Mammary epithelial cell (primary cell): ENCODE measurements at regions not wholly inside any gene's neighbourhood (a gene's known extent, or its start where the extent isn't known, plus 50 kb on each side); places are given as distances from the start of the nearest gene placed in this dataset.

ENCODE experiments used
- CTCF ChIP-seq, 2 donors: IDR thresholded peaks in 1 of 2; conservative IDR thresholded peaks in 1 of 2; 2 replicates each; pipeline ENCODE4 v1.5.1; 2011 to 2012; ENCODE audit warnings: inconsistent platforms in 2 of 2, low read length in 2 of 2, mild to moderate bottlenecking in 2 of 2, control low read depth in 1 of 2, low read depth in 1 of 2; ENCODE audit not compliant: insufficient read depth in 1 of 2; ENCODE audit errors: extremely low read depth in 1 of 2
- EZH2 ChIP-seq: IDR thresholded peaks from 2 replicates; pipeline ENCODE4 v1.6.1; 2012; ENCODE audit warnings: low read length, inconsistent platforms, borderline replicate concordance

DNA sequence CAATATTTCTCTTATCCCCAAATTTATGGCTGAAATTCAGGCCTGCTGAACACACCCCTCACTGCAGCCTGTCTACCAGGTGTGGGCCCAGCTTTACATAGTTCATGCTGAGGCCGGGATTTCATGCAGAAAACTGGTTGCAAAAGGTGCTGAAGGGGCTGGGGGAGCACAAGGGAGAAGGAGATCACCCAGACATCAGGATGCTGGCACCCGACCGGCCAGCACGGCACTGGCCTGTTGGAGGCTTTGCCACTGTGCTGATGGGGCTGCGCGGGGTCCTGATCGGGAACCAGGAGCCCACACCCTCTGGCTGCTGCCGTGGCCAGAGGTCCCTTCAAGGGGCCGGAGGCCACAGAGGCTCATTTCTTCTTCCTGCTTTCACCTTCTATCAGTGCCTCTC, 177.9 kb upstream of the C2CD4B start:
- TF ChIP-seq CTCF (conservative IDR thresholded peaks at IDR 0.05 in 1 of 2, IDR thresholded peaks at IDR 0.05 in 1 of 2; ENCODE audit: extremely low read depth in 1 of 2, insufficient read depth in 1 of 2, low read depth in 1 of 2, low read length in 2 of 2) (no peak), EZH2 (no peak)
